A549 (cell line): ENCODE measurements at regions not wholly inside any gene's neighbourhood (a gene's known extent, or its start where the extent isn't known, plus 50 kb on each side); places are given as distances from the start of the nearest gene placed in this dataset.
A peak's percentile ranks its signal among the peaks of the same experiment; 100 is the strongest.

ENCODE experiments used
- CTCF ChIP-seq: fragments of >200 bp; sonication (Bioruptor Twin); formaldehyde crosslinking; IDR thresholded peaks from 3 replicates; pipeline ENCODE4 v1.5.1; 2016
- TF ChIP-seq, protein P1 (sequence below): fragments of 200-600 bp; sonication (generic); IDR thresholded peaks from 2 replicates; pipeline ENCODE4 v1.6.1; 2016; ENCODE audit warnings: antibody characterized with exemption, mild to moderate bottlenecking, moderate library complexity

GRCh38 chr7:91784469-91784868, 96.0 kb downstream of the MTERF1 start:
- TF ChIP-seq, protein P1, sequence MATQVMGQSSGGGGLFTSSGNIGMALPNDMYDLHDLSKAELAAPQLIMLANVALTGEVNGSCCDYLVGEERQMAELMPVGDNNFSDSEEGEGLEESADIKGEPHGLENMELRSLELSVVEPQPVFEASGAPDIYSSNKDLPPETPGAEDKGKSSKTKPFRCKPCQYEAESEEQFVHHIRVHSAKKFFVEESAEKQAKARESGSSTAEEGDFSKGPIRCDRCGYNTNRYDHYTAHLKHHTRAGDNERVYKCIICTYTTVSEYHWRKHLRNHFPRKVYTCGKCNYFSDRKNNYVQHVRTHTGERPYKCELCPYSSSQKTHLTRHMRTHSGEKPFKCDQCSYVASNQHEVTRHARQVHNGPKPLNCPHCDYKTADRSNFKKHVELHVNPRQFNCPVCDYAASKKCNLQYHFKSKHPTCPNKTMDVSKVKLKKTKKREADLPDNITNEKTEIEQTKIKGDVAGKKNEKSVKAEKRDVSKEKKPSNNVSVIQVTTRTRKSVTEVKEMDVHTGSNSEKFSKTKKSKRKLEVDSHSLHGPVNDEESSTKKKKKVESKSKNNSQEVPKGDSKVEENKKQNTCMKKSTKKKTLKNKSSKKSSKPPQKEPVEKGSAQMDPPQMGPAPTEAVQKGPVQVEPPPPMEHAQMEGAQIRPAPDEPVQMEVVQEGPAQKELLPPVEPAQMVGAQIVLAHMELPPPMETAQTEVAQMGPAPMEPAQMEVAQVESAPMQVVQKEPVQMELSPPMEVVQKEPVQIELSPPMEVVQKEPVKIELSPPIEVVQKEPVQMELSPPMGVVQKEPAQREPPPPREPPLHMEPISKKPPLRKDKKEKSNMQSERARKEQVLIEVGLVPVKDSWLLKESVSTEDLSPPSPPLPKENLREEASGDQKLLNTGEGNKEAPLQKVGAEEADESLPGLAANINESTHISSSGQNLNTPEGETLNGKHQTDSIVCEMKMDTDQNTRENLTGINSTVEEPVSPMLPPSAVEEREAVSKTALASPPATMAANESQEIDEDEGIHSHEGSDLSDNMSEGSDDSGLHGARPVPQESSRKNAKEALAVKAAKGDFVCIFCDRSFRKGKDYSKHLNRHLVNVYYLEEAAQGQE = no peak
- peak; percentile 60 for TF ChIP-seq CTCF
